ENCODE measurements at regions not wholly inside any gene's neighbourhood (a gene's known extent, or its start where the extent isn't known, plus 50 kb on each side); places are given as distances from the start of the nearest gene placed in this dataset.

DNA sequence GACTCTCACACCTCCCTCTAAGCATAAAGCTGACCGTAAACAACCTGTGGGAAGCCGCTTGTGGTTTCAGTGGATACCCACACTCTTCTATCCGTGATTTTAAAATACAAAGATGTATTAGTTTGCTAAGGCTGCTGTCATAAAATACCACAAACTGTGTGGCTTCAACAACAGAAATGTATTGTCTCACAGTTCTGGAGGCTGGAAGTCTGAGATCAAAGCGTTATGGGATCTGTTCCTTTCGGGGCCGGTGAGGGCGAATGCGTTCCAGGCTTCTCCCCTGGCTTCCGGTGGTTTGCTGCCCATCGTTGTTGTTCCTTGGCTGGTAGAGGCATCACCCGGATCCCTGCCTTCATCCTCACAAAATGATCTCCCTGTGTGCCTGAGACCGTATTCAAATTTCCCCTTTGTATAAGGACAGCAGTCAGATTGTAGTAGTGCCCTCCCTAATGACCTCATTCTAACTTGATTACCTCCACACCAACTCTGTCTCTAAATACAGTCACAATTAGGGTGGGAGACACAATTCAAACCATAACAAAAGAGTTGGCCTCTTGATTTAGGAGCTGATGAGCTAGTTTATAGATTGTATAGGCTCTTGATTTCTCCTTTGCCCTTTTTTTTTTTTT, 210.6 kb upstream of the SOX4 start:
- no peak for DNase-seq

DNA sequence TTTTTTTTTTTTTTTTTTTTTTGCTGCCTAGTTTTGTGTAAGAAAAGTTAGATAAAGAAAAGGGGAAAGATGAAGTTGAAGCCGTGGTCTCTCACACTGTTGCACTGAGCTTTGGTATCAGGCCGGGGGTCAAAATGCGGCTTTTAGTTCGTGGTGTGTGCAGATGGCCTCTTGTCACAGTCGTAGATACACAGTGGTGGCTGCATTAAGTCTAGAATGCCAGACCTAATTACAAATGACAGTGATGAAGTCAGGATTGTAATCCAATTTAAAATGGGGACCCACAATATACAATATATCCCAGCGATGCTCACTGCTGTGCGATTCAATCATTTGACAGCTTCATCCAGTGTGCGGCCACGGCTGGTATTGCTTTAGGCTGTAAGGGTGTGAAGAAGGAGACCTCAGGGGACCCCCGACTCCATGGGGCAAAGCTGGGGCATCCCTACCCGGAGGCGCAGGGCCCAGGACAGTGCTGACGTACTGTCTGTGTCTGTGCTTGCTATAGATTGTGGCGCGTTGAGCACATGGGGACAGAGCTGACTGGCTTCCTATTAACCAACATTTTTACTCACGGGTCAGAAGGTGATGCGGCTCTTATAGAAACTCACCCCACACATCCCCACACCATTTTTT, 210.0 kb upstream of the SOX4 start:
- DNase-seq = no peak

DNA sequence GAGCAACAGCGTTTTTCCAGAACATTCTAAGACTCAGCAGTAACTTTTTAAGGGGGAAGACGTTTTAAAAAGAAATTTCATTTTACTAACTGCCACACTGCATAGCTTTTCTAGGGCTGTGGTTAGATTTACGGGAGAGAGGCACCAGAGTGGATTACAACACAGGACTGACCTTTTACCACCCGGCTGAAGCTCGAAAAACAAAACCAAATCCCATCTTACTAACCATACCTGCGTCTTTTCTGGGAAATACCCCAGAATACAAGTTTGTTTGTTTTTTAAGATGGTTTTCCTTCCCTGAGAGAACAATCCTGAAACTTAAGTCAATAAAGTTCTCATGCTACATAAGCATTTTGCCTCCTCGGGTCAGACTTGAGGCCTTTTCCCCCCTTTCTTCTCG, 209.3 kb upstream of the SOX4 start:
- DNase-seq = no peak

DNA sequence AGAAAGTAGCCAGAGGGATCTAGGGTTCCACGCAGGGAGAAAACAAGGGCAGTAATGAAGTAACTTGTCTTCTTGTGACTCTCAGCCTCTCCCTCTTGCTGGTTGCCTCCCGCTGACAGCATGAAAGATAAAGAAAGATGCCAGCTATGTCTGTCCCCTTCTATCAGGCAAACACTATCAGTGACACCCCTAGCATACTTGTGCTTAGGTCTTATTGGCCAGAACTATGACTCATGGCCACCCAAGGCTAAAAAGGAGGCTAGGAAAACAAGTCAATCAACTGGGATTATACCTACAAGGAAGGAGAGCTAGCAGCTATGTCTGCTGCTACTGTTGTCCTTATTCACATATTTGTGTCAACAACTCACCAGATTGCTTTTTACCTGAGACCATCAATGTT, 206.8 kb upstream of the SOX4 start:
- DNase-seq = no peak

DNA sequence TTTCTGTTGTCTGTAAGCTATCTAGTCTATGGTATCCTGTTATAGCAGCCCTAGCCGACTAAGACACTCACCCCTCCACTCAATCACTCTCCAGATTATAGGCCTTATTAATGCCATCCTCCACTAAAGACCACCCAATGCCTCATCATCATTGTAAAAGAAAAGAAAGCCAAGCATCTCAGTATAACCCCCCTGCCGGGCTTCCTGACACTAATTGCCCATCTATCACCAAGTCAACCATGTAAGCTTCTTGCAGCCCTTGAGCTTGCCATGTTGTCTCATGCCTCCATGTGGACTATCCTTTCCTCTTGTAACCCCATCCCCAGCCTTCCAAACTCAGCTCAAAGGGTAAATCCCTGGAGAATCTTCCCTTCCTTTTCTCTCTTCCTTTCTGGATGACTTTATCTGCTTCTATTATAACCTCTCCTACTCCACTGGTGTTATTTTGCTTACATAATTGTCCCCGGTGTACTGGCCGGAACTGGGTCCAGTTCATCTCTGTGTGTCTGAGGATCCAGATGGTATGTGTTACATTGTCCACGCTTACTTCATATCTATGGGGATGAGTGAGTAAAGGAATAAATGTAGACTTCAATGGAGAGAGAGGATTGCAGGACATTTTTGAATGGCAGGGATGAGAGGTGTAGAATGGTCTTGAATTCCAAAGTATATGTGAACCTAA, 202.9 kb upstream of the SOX4 start:
- no peak for DNase-seq

DNA sequence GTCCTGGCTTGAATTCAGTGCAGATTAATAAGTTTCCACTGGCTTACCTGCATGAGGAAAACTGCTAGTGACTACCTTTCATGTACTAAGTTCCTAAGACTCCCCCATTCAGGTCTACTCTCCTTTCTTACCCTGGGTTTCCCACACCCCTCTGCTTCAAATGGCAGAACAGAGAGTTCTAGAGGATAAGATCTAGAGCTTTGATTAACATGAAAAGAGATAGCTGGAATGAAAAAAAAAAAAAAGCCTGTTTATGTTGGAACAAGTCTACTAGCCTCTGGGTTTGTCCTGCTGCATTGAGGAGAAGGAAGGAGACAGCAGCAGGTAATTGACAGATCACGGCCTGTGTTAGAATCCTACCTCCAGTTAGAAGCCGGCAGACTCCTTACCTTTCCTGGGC, 201.4 kb upstream of the SOX4 start:
- DNase-seq = no peak

DNA sequence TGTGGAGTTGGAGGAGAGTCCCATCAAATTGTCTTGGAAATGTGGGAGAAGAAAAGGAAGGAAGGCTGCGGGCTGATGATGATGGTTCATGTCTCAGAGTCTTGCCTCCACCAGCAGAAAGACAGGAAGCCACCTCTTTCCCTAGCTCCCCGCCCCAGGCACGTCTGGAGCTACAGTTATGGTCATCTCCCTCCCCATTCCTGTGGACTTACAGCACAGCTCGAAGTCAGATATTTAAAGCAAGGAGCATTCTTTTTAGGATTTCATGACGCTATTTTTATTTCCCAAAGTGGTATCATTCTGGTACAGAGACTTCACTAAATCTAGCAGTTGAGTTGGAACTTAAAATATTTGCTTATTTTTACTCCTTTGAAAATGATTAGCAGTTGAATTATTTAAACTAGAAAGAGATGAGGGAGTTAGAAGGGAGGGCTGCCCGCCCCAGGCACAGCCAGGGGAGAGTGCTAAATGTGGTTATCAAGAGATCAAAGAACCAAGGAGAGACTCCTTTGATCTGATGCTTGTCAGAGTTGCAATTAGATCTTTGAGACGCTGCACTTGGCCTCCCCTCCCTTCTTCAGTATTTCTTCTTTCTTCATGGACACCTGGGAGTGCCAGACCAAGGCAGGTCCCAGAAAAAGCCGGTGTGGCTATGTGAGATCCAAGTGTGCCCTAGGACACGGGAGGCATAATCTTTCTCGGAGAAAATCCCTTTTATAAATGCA, 199.9 kb upstream of the SOX4 start:
- DNase-seq = no peak

DNA sequence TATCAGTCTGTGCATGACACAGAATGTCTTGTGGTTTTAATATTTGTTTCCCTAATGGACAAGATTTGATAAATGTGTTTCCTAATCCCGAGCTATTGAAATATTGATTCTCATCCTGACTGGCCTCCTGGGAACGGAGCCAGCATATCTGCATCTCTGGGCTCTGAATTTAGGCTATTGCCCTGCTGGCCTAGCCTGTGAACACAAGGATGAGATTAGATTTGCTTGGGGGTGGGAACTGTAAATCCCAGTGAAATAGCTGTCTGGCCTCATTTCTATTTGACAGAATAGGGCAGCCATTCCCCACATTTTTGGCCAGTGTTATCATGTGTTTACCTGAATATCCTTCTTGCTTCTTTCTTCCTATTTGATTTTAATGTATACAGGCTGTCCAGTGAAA, 198.4 kb upstream of the SOX4 start:
- no peak for DNase-seq

DNA sequence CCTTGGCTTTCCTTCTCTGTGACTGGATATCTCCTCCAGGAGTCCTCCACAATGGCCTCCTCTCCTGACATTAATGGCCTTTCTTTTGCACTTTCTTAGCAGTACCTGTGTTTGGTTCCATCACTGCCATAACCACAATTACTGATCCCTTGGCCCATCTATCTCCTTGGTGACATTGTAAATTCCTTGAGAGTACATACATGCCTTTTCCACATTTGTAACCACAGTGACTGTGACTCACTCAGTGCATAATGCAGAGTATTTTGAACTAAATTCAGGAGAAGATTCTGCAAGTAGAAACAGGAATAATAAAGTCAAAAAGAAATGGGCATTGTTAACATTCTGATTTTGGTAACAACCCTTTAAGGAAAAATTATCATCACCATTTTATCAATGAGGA, 197.2 kb upstream of the SOX4 start:
- no peak for DNase-seq

DNA sequence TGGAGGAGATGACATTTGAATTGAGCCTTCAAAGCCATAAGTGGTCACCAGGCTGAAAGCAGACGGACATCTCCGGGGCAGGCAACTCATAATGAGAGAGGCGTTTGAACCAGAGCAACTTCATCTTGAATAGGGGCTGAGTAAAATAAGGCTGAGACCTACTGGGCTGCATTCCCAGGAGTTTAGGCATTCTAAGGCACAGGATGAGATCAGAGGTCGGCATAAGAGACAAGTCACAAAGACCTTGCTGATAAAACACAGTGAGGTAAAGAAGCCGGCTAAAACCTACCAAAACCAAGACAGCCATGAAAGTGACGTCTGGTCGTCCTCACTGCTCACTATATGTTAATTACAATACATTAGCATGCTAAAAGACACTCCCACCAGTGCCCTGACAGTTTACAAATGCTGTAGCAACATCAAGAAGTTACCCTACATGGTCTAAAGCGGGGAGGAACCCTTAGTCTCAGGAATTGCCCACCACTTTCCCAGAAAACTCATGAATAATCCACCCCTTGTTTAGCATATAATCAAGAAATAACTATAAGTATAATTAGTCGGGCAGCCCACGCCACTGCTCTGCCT, 194.7 kb upstream of the SOX4 start:
- no peak for DNase-seq

DNA sequence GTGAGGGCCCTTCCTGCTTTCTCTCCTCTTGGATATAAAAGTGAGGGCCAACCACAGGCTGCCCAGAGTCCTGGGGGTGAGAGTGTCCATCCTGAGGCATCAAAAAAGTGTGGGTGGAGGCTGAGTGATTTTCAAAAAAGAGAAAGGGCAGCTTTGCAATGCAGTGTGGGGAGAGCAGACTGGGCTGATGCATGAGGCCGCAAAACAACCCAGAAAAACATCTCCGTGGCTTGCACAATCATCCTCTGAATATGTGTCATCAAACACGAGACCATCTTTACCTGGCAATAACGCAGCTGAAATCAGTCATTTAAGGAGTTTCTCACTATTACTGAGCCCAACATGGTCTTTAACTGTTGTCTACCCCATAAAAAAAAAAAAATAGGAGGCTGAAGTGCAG, 191.2 kb upstream of the SOX4 start:
- no peak for DNase-seq

DNA sequence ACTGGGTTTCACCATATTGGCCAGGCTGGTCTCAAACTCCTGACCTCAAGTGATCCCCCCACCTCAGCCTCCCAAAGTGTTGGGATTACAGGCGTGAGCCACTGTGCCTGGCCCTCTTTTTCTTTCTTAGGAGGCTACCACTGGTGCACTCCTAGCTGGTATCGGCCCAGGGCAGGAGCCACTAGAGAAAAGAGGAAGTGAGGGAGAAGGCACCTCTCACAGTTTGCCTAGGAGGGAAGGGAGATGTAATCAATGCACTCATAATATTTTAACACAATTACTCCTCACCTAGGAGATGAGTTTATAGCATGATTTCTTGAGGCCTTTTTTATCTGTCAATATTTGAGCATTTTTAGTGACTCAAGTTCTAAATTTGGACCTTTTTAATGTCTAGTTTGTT, 189.0 kb upstream of the SOX4 start:
- no peak for DNase-seq

DNA sequence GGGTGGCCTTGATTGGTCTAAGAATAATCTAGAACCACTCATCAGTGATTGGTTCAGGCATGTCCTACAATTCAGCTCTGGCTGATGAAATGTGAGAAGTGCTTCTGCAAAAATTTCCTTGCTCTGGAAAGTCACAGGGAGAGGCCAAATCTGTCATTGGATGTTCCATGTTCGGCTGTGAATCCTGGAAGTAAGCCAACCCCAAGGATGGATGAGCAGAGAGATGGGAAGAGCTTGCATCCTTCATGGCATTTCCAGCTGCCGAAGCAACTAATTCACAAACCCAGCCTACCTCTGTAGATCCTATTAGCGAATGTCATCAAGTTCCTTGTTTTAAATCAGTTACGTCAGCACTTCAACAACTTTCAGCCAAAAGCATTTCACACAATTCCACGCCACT, 187.2 kb upstream of the SOX4 start:
- no peak for DNase-seq

DNA sequence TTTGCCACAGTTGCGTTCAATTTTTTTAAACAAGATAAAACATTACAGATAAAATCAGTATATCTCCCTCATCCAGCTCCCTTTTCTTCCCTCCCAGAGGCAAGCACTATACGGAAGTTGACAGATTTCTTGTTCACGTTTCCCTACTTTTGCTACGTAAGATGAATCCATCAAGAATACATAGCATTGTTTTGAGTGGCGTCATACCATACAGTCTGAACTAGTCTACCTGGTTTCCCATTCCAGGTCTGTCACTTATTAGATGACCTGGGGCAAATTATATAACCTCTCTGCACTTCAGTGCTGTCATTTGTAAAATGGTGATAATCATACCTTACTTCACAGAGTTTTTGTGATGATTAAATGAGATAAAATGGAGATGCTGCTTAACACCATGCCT, 184.3 kb upstream of the SOX4 start:
- no peak for DNase-seq

DNA sequence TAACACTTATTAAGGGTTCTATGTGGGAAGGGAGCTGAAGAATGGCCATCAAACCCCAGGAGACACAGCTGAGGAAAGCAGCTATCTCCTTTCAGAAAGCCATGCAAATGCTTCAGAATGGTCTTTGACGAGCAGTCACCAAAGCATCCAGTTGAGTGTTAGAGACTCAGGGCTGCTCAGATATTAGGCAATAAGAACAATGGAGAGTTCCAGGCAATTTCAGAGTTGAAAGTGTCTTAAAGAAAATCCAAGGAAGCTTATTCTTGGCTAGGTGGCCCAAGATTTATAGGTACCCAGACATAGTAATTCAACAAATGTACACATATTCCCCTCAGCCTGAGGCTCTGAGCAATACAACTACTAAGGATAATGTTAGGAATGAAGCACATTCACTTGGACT, 180.1 kb upstream of the SOX4 start:
- no peak for DNase-seq

DNA sequence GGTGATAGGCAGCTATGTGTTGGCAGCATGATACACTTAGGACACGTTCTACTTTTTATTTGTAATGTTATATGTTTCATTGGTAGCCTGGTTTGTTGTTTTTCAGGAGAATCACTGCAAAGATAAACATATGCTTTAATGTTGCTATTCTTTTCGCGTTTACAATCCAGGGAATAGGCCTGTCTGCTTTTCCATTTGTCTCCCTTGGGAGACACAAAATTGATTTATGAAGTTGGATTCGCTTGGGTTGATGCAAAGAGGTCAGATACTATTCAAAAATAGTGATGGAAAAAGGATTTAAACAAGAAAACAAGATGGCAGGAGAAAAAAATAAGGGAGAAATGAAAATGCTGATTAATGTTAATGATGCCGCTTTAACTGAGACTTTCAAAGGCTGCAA, 179.5 kb upstream of the SOX4 start:
- no peak for DNase-seq

DNA sequence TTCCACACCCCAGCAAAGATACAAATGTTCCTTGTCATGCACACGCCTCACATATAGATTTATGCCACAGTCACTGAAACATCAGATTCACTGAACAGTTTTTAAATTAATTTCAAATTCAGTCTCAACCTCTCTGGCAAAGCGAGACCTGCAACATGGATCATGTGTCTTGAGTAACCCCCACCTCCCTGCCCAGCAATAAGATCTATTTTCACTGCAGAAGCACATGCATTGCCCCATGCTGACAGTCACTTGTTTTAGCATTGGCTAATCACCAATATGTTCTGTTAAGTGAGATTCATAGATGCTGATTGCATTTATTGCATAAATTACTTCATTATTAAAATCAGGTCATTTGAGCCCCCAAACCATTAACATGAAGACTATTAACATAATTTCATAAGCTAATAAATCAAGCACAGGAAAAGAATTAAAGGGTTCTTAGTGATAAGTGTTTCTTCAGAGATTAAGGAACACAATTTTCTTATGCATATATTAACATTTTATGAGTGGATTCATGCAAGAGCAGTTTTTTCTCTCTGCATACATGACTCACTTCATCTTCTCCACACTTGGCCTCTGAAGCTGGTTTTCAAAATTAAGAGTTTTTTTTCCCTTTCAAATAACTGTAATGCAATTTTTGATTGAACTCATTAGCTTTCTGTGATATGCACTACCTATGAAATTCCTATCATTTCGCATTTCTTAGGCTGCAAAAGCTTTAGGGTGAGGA, 173.2 kb upstream of the SOX4 start:
- DNase-seq = no peak

DNA sequence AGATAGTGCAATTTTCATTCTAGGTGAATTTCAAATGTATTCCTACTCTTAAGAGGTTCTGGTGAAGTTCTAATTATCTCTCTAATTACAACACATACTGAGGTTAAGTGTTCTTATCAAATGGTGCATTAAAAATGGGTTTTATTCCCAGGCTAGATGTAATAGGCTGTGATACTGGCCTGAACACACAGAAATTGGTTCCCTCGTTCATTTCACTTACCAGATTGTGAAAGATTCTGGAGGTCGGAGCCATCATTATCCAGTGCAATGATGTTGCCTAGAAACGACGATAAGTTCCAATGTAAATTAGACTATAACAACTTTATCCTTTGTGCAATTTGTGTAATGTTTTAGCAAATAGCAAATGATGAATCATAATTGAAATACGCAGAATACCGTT, 172.6 kb upstream of the SOX4 start:
- DNase-seq = no peak

DNA sequence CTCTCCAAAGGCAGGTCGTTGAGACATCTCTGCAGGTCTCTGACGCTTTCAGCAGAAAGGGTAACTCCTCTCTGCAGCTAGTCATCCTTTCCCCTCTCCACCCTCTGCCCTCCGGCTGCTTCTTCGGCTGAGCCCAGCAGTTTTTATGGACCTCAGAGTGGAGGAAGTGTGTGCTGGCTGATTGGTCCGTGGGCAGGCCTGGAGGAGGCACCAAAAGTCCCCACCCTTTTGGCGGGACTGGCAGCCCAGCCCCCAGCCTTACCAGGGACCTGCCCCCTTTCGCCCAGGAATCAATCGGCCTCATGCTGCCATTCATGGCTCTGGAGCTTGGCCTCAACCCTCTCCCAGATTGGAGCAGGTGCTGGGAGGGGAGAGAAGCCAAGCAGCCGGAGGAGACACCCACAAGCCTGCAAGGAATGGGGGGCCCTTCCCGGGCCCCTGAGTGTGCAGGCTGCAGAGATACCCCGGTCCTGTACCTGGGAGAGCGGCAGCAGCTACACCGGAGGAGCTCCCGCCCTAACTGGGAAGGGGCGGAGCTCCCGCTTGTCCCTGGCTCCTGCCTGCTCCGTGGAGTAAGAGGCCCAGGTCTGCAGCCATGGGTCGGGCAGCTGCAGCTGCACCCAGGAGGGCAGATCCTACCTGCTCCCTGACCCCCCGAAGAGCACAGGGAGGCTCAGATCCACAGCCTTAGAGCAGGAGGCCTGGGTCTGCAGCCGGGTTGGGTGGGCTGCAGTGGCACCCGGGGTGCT, 170.3 kb upstream of the SOX4 start:
- peak; percentile 39 for DNase-seq

DNA sequence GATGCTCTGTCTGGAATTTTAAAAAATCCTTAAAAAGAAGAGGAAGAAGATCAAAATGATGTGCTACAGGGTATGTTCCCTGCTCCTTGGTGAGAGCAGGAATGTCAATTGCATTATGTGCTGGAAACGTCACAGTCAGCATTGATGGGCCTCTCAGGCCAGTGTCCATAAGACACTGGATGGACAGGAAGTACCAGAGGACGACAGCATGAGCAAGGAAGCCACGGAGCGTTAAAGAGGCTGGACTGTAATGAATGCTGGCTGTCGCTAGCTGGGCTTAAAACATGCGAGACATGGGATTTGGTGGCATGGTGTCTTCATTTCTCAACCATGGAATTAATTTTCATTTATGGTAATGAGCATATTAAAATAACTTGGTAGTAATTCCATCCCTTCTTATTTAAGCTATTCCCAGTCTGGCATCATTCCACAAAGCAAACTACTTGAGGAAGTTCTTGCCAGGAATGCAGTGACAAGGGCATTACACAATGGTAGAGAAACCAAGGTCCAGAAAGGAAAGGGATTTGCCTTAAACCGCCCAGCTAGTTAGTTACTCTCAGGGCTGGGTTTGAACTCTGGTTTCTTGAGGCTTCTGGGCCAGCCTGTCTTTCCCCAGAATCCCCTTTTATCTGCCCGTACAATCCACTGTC, 166.6 kb upstream of the SOX4 start:
- no peak for DNase-seq

DNA sequence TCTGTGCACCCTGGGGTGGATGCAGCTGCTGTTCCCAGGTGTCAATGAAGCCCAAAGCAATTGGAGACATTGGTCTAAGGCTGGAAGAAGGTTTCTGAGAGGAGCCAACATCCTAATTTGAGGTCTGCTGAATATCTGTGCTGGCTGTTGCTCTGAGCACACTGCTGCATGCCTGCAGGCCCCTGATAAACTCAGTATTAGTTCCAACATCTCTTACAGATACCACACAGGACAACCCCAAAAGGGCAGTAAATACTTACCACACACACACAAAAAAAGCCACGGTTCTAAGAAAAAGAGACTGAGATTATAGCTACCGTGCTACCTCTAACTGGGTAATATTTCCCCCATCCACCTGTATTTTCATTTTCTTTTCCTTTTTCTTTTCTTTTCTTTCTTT, 164.3 kb upstream of the SOX4 start:
- DNase-seq = no peak

DNA sequence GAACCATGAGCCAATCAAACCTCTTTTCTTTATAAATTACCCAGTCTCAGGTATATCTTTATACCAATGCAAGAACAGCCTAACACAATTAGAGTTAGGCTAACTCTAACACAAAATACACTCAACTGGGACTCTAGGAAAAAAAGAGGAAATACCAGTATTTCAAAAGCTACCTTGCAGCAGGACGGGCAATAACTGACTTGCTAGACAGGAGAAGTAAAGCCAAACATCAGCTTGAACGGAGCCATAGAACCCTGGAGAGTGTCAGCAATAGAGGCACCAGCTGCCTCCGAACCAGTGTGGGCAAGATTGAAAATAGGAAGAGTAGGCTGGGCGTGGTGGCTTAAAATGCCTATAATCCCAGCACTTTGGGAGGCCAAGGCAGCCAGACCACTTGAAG, 162.0 kb upstream of the SOX4 start:
- DNase-seq = no peak

Data from NCI-H510A (cell line).